ENCODE measurements at regions not wholly inside any gene's neighbourhood (a gene's known extent, or its start where the extent isn't known, plus 50 kb on each side); places are given as distances from the start of the nearest gene placed in this dataset.

DNA sequence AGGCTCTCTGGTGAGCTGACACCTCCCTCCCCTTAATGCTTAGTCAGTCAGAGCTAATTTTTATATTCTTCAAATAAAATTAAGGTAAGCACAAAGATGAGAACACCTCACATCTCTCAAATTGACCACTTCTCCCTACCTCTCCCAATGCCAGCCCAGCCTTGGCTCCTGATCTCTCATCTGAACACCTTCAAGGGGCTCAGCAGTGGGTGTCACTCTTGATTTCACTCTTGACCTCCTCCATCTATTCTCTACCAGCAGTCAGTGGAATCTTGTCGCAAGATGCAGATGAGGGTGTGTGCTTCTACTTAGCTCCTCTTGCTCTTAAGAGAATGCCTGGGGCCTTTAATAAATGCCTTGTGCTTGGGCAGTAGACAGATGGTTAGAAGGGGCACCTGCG lies 309.0 kb upstream of the IRX3 start:
- Histone ChIP-seq H3K27ac (ENCODE audit: low read depth in 1 of 2, low read length in 1 of 2) (no peak overlapping the region), H3K9ac (ENCODE audit: insufficient read depth in 1 of 2, low read length in 2 of 2) (no peak overlapping the region), H3K4me3 (no peak overlapping the region), H3K9me3 (ENCODE audit: control insufficient read depth in 4 of 4, insufficient read depth in 3 of 4, low read length in 3 of 4) (peaks cover 0 to 3% (median 0%) of the 10 kb centered on the region in 4 donors), H3K36me3 (ENCODE audit: control insufficient read depth in 4 of 4, insufficient read depth in 4 of 4, low read length in 4 of 4) (no peaks in the 10 kb centered on the region), H3K4me1 (ENCODE audit: control insufficient read depth in 5 of 5, insufficient read depth in 5 of 5, low read length in 5 of 5) (peaks cover 0 to 2% (median 0%) of the 10 kb centered on the region in 5 donors), H3K27me3 (ENCODE audit: control insufficient read depth in 3 of 3, insufficient read depth in 3 of 3, low read length in 2 of 3) (peaks cover 0 to 20% (median 19%) of the 10 kb centered on the region in 3 donors)
- no peak for ATAC-seq (ENCODE audit: insufficient read depth, low FRiP score)
- 44 to 57% methylated on average over 2 of the region's 2 CpGs for WGBS, 2 donors
- no peak for TF ChIP-seq CTCF (IDR thresholded peaks at IDR 0.05; ENCODE audit: control extremely low read depth, extremely low read depth)
- no peak for DNase-seq

GRCh38 chr16:54594601-54595391 lies 308.2 kb upstream of the IRX3 start:
- H3K27ac ChIP-seq (ENCODE audit: low read depth in 1 of 2, low read length in 1 of 2) = no peak overlapping the region
- WGBS, 2 donors = 15 to 24% methylated on average over 24 to 26 of the region's 26 CpGs
- no peak for ATAC-seq (ENCODE audit: insufficient read depth, low FRiP score)
- H3K4me1 ChIP-seq (ENCODE audit: control insufficient read depth in 5 of 5, insufficient read depth in 5 of 5, low read length in 5 of 5) = peaks cover 0 to 2% (median 0%) of the 10 kb centered on the region in 5 donors
- H3K27me3 ChIP-seq (ENCODE audit: control insufficient read depth in 3 of 3, insufficient read depth in 3 of 3, low read length in 2 of 3) = peaks cover 0 to 20% (median 19%) of the 10 kb centered on the region in 3 donors
- no peak overlapping the region for H3K4me3 ChIP-seq
- no peaks in the 10 kb centered on the region for H3K36me3 ChIP-seq (ENCODE audit: control insufficient read depth in 4 of 4, insufficient read depth in 4 of 4, low read length in 4 of 4)
- H3K9me3 ChIP-seq (ENCODE audit: control insufficient read depth in 4 of 4, insufficient read depth in 3 of 4, low read length in 3 of 4) = peaks cover 0 to 3% (median 0%) of the 10 kb centered on the region in 4 donors
- peak in 1 of 3 donors; percentile 26 for DNase-seq
- H3K9ac ChIP-seq (ENCODE audit: insufficient read depth in 1 of 2, low read length in 2 of 2) = no peak overlapping the region
- TF ChIP-seq CTCF (IDR thresholded peaks at IDR 0.05; ENCODE audit: control extremely low read depth, extremely low read depth) = no peak

DNA sequence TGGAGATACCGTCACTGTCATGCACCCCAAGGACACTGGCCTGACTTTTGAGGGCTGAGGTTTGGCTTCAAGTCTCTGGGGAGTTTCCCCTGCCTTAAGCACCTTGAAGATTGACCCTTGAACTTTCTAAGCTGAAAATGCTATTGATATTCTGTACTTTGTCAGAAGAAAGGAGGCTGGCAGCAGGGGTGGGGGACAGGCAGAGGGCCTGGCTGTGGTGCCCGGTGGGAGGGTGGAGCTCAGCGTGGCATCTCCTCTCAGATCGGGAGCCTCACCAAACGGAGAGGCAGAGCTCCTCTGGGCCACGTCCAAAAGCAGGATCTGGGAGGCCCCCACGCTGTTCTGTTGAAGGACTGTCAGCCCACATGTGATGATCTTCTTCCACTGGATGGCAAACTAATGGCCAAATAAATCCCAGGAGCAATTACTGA lies 305.2 kb upstream of the IRX3 start:
- WGBS, 2 donors = 21 to 46% methylated on average over 7 of the region's 7 CpGs
- no peak for TF ChIP-seq CTCF (IDR thresholded peaks at IDR 0.05; ENCODE audit: control extremely low read depth, extremely low read depth)
- H3K36me3 ChIP-seq (ENCODE audit: control insufficient read depth in 4 of 4, insufficient read depth in 4 of 4, low read length in 4 of 4) = no peaks in the 10 kb centered on the region

More for the DNA sequence above, 305.2 kb upstream of the IRX3 start:
- H3K9ac ChIP-seq (ENCODE audit: insufficient read depth in 1 of 2, low read length in 2 of 2) = no peak overlapping the region
- no peak for DNase-seq
- H3K4me1 ChIP-seq (ENCODE audit: control insufficient read depth in 5 of 5, insufficient read depth in 5 of 5, low read length in 5 of 5) = peaks cover 0 to 2% (median 0%) of the 10 kb centered on the region in 5 donors
- no peaks in the 10 kb centered on the region for H3K9me3 ChIP-seq (ENCODE audit: control insufficient read depth in 4 of 4, insufficient read depth in 3 of 4, low read length in 3 of 4)
- peaks cover 0 to 20% (median 19%) of the 10 kb centered on the region in 3 donors for H3K27me3 ChIP-seq (ENCODE audit: control insufficient read depth in 3 of 3, insufficient read depth in 3 of 3, low read length in 2 of 3)
- ATAC-seq (ENCODE audit: insufficient read depth, low FRiP score) = no peak
- no peak overlapping the region for H3K27ac ChIP-seq (ENCODE audit: low read depth in 1 of 2, low read length in 1 of 2)
- no peak overlapping the region for H3K4me3 ChIP-seq
